ENCODE measurements at regions not wholly inside any gene's neighbourhood (a gene's known extent, or its start where the extent isn't known, plus 50 kb on each side); places are given as distances from the start of the nearest gene placed in this dataset.

GRCh38 chr5:38739011-38739704, 106.7 kb upstream of the OSMR start:
- no peak for ATAC-seq
- no peaks in the 10 kb centered on the region for H3K36me3 Mint-ChIP-seq
- H3K4me1 Mint-ChIP-seq: no peaks in the 10 kb centered on the region
- H3K27ac Mint-ChIP-seq: no peak overlapping the region
- H3K4me3 Mint-ChIP-seq: no peak overlapping the region
- DNase-seq (ENCODE audit: low spot score in 2 of 2): no peak
- peaks cover 13% of the 10 kb centered on the region for H3K9me3 Mint-ChIP-seq

- H3K36me3 Mint-ChIP-seq: no peaks in the 10 kb centered on the region
- H3K4me1 Mint-ChIP-seq: no peaks in the 10 kb centered on the region
- no peak overlapping the region for H3K27ac Mint-ChIP-seq
- H3K4me3 Mint-ChIP-seq: no peak overlapping the region
- H3K9me3 Mint-ChIP-seq: peaks cover 13% of the 10 kb centered on the region
- ATAC-seq (no peak), DNase-seq (ENCODE audit: low spot score in 2 of 2) (no peak)
Measured at GRCh38 chr5:38739705-38740045, 106.1 kb upstream of the OSMR start.

- ATAC-seq (no peak), DNase-seq (ENCODE audit: low spot score in 2 of 2) (no peak)
- H3K4me1 Mint-ChIP-seq: no peaks in the 10 kb centered on the region
- no peak overlapping the region for H3K4me3 Mint-ChIP-seq
- no peak overlapping the region for H3K27ac Mint-ChIP-seq
- peaks cover 13% of the 10 kb centered on the region for H3K9me3 Mint-ChIP-seq
- no peaks in the 10 kb centered on the region for H3K36me3 Mint-ChIP-seq
Measured at GRCh38 chr5:38742821-38743220, 103.0 kb upstream of the OSMR start.

GRCh38 chr5:38743562-38743961, 102.2 kb upstream of the OSMR start:
- Mint-ChIP-seq H3K4me1 (no peaks in the 10 kb centered on the region), H3K36me3 (no peaks in the 10 kb centered on the region), H3K27ac (no peak overlapping the region), H3K9me3 (peaks cover 13% of the 10 kb centered on the region), H3K4me3 (no peak overlapping the region)
- no peak for DNase-seq (ENCODE audit: low spot score in 2 of 2)
- ATAC-seq: no peak

- no peaks in the 10 kb centered on the region for H3K4me1 Mint-ChIP-seq
- no peak overlapping the region for H3K4me3 Mint-ChIP-seq
- H3K36me3 Mint-ChIP-seq: no peaks in the 10 kb centered on the region
- H3K9me3 Mint-ChIP-seq: peaks cover 13% of the 10 kb centered on the region
- H3K27ac Mint-ChIP-seq: no peak overlapping the region
- ATAC-seq: no peak
- no peak for DNase-seq (ENCODE audit: low spot score in 2 of 2)
Measured at GRCh38 chr5:38745836-38746732, 99.7 kb upstream of the OSMR start.

- Mint-ChIP-seq H3K27ac (no peak overlapping the region), H3K36me3 (no peaks in the 10 kb centered on the region), H3K4me3 (no peak overlapping the region), H3K4me1 (no peaks in the 10 kb centered on the region), H3K9me3 (no peaks in the 10 kb centered on the region)
- ATAC-seq (no peak), DNase-seq (ENCODE audit: low spot score in 2 of 2) (no peak)
Measured at GRCh38 chr5:38749861-38750260, 96.0 kb upstream of the OSMR start.

GRCh38 chr5:38751103-38751502, 94.7 kb upstream of the OSMR start:
- DNase-seq (ENCODE audit: low spot score in 2 of 2) (no peak), ATAC-seq (no peak)
- no peaks in the 10 kb centered on the region for H3K36me3 Mint-ChIP-seq
- no peak overlapping the region for H3K27ac Mint-ChIP-seq
- no peaks in the 10 kb centered on the region for H3K4me1 Mint-ChIP-seq
- no peaks in the 10 kb centered on the region for H3K9me3 Mint-ChIP-seq
- no peak overlapping the region for H3K4me3 Mint-ChIP-seq

- DNase-seq (ENCODE audit: low spot score in 2 of 2) (no peak), ATAC-seq (no peak)
- H3K27ac Mint-ChIP-seq: no peak overlapping the region
- H3K4me3 Mint-ChIP-seq: no peak overlapping the region
- H3K4me1 Mint-ChIP-seq: no peaks in the 10 kb centered on the region
- H3K9me3 Mint-ChIP-seq: no peaks in the 10 kb centered on the region
- H3K36me3 Mint-ChIP-seq: no peaks in the 10 kb centered on the region
Measured at GRCh38 chr5:38752012-38752536, 93.7 kb upstream of the OSMR start.

- DNase-seq (ENCODE audit: low spot score in 2 of 2) (no peak), ATAC-seq (no peak)
- Mint-ChIP-seq H3K4me3 (no peak overlapping the region), H3K36me3 (no peaks in the 10 kb centered on the region), H3K9me3 (no peaks in the 10 kb centered on the region), H3K27ac (no peak overlapping the region), H3K4me1 (no peaks in the 10 kb centered on the region)
Measured at GRCh38 chr5:38752622-38753021, 93.2 kb upstream of the OSMR start.

GRCh38 chr5:38753141-38753540, 92.7 kb upstream of the OSMR start:
- no peak for DNase-seq (ENCODE audit: low spot score in 2 of 2)
- Mint-ChIP-seq H3K36me3 (no peaks in the 10 kb centered on the region), H3K4me1 (no peaks in the 10 kb centered on the region), H3K27ac (no peak overlapping the region), H3K9me3 (no peaks in the 10 kb centered on the region), H3K4me3 (no peak overlapping the region)
- no peak for ATAC-seq

- H3K4me3 Mint-ChIP-seq: no peak overlapping the region
- no peak overlapping the region for H3K27ac Mint-ChIP-seq
- DNase-seq (ENCODE audit: low spot score in 2 of 2): no peak
- H3K4me1 Mint-ChIP-seq: no peaks in the 10 kb centered on the region
- no peaks in the 10 kb centered on the region for H3K9me3 Mint-ChIP-seq
- no peaks in the 10 kb centered on the region for H3K36me3 Mint-ChIP-seq
- ATAC-seq: no peak
Measured at GRCh38 chr5:38753776-38754175, 92.0 kb upstream of the OSMR start.

- no peak for ATAC-seq
- Mint-ChIP-seq H3K27ac (no peak overlapping the region), H3K9me3 (no peaks in the 10 kb centered on the region), H3K4me1 (no peaks in the 10 kb centered on the region), H3K36me3 (no peaks in the 10 kb centered on the region), H3K4me3 (no peak overlapping the region)
- no peak for DNase-seq (ENCODE audit: low spot score in 2 of 2)
Measured at GRCh38 chr5:38755181-38755580, 90.6 kb upstream of the OSMR start.

GRCh38 chr5:38756068-38756467, 89.7 kb upstream of the OSMR start:
- no peak for ATAC-seq
- Mint-ChIP-seq H3K4me1 (no peaks in the 10 kb centered on the region), H3K4me3 (no peak overlapping the region), H3K27ac (no peak overlapping the region), H3K9me3 (no peaks in the 10 kb centered on the region), H3K36me3 (no peaks in the 10 kb centered on the region)
- DNase-seq (ENCODE audit: low spot score in 2 of 2): no peak

- DNase-seq (ENCODE audit: low spot score in 2 of 2): no peak
- Mint-ChIP-seq H3K4me1 (no peaks in the 10 kb centered on the region), H3K4me3 (no peak overlapping the region), H3K9me3 (no peaks in the 10 kb centered on the region), H3K27ac (no peak overlapping the region), H3K36me3 (no peaks in the 10 kb centered on the region)
- ATAC-seq: no peak
Measured at GRCh38 chr5:38757451-38758245, 88.2 kb upstream of the OSMR start.

GRCh38 chr5:38758774-38759600, 86.8 kb upstream of the OSMR start:
- H3K4me3 Mint-ChIP-seq: no peak overlapping the region
- H3K36me3 Mint-ChIP-seq: no peaks in the 10 kb centered on the region
- H3K4me1 Mint-ChIP-seq: no peaks in the 10 kb centered on the region
- no peaks in the 10 kb centered on the region for H3K9me3 Mint-ChIP-seq
- no peak for DNase-seq (ENCODE audit: low spot score in 2 of 2)
- no peak overlapping the region for H3K27ac Mint-ChIP-seq
- no peak for ATAC-seq
